Astrocyte of the spinal cord (primary cell): ENCODE measurements at regions not wholly inside any gene's neighbourhood (a gene's known extent, or its start where the extent isn't known, plus 50 kb on each side); places are given as distances from the start of the nearest gene placed in this dataset.

ENCODE experiments used
- DNase-seq: peaks from one replicate; pipeline ENCODE4 v3.0.0; 2011; ENCODE audit warnings: low read depth, low spot score
- H3K4me3 ChIP-seq: 2 replicates; pipeline ENCODE4 v1.5.1; 2011; ENCODE audit warnings: low read depth, mild to moderate bottlenecking, low read length, moderate library complexity
- in situ Hi-C: cut with HindIII; loops from 2 replicates; pipeline ENCODE4 v1.10.0; 2017; ENCODE audit warnings: low sequenced_read_pairs
- TF ChIP-seq, protein P1 (sequence below): IDR thresholded peaks from 2 replicates; pipeline ENCODE4 v1.5.1; 2012; ENCODE audit warnings: low read depth, mild to moderate bottlenecking, low read length, inconsistent platforms

DNA sequence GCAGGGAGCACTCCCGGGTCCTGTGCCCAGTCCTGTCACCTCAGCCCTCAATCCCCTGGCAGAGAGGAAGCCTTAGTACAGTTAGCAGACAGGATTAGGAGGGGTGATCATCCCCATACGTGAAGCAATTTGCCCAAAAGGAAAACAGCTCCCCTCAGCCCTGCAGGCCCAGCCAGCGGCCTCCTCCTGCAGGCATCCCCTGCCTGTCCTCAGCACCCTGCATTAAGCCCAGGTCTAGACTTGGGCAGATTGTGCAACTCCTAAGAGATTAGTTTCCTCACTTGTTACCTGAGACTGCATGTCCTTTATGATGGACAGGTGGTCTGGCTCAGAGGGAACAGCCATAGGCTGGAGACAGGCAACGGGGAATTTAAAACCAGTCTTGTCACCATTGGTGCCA, 95.5 kb upstream of the TMEM45B start:
- TF ChIP-seq, protein P1, sequence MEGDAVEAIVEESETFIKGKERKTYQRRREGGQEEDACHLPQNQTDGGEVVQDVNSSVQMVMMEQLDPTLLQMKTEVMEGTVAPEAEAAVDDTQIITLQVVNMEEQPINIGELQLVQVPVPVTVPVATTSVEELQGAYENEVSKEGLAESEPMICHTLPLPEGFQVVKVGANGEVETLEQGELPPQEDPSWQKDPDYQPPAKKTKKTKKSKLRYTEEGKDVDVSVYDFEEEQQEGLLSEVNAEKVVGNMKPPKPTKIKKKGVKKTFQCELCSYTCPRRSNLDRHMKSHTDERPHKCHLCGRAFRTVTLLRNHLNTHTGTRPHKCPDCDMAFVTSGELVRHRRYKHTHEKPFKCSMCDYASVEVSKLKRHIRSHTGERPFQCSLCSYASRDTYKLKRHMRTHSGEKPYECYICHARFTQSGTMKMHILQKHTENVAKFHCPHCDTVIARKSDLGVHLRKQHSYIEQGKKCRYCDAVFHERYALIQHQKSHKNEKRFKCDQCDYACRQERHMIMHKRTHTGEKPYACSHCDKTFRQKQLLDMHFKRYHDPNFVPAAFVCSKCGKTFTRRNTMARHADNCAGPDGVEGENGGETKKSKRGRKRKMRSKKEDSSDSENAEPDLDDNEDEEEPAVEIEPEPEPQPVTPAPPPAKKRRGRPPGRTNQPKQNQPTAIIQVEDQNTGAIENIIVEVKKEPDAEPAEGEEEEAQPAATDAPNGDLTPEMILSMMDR, result no peak
- H3K4me3 ChIP-seq, result no peak overlapping the region
- no peak for DNase-seq
- in situ Hi-C loops, result no loop called here

DNA sequence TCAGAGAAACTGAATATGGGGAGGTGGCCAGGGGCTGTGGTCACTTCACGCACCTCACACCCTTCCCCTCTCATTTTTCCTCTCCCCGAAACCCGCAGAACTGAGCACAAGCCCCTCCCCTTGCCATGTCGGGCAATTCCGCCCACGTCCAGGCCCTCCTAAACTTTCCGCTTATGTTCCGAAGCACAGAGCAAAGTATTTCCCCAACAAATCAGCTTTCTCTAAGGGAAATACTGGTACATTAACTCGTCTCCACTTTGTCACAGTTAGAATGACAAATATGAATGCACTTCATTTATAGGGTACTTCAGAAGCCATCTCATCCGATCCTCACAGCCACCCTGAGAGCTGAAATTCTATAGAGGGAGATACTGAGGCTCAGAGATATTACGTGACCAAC, 94.7 kb upstream of the TMEM45B start:
- H3K4me3 ChIP-seq, result no peak overlapping the region
- TF ChIP-seq, protein P1, result no peak
- in situ Hi-C loops, result no loop called here
- no peak for DNase-seq

DNA sequence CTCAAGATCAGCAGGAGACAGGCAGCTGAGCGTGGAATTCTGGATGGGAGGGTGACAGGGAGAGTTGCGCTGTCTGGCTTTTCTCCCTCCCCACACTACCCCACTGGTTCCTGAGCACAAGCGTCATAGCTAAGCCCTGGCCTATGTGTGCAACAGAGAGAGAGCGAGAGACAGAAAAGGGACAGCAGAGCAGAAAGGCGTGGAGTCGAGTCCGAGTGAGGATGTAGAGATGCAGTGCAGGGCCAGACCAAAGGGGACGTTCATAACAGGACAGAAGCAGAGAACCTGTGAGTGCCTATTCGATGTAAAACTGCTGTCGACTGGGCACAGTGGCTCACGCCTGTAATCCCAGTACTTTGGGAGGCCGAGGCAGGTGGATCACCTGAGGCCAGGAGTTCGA, 94.0 kb upstream of the TMEM45B start:
- no peak overlapping the region for H3K4me3 ChIP-seq
- no peak for DNase-seq
- in situ Hi-C loops, result no loop called here
- TF ChIP-seq, protein P1, result no peak

DNA sequence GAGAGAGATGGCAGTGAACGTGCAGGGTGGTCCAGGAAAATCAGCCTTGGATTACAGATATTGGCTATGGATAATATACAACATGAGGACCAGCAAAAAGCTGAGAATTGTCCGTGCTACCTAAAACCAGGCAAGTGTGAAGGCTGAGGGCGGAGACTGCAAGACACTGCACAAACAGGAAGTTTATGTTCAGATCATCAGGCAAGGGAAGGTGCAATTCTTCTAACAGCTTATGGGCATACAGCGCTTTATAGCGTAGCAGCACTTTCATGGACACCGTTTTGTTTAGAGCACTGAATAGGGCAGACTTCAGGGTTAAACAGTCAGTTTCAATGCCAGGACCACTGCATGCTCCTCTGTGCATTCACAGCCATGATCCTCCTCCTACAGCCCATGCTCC, 93.1 kb upstream of the TMEM45B start:
- in situ Hi-C loops, result no loop called here
- no peak for DNase-seq
- no peak overlapping the region for H3K4me3 ChIP-seq
- TF ChIP-seq, protein P1, result no peak

DNA sequence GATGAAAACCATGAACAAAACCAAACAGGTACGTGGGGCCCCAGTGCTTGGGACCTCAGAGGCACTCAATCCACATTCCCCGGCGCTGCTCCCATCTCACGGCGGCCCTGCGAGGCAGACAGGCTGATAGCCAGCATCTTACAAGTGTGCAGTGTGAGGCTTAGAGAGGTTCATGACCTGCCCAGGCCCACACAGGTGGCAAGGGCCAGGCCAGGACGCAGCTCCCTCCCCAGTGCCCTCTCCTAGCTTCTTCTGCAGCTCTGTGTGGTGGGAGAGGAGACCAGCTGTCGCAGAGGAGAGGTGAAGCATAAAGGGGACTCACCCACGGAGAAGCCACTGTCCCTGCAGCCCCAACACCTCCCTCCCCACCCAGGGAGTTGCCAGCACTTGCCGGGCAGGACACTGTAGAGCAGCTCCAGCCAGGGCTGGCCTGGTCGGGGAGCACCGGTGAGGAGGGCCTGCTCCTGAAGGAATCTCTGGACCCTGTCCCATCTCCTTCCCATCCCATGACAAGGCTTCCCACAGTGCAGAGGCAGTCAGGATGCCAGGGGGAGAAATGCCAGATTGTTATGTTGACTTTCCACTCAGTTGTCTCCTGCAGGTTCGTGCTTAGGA, 92.4 kb upstream of the TMEM45B start:
- TF ChIP-seq, protein P1, result no peak
- H3K4me3 ChIP-seq, result no peak overlapping the region
- no peak for DNase-seq
- in situ Hi-C loops, result no loop called here

DNA sequence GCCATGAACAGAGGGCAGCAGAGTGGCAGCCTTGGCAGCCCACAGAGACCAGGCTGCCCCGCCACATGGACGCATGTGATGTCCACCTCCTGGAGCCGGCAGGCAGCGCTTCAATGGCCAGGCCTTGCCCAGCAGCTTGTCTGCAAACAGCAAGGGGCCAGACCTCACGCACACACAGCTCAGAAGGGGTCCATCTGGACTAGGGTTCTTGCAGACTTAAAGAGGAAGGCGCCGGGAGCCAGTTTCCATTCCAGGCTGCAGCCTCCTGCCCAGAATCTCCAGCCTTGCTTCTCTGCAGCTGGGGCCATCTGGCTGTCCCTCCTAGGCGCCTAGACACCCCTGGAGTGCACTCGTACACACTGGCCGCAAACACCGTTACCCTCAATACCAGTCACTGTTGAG, 91.9 kb upstream of the TMEM45B start:
- TF ChIP-seq, protein P1, result no peak
- DNase-seq, result no peak
- H3K4me3 ChIP-seq, result no peak overlapping the region
- in situ Hi-C loops, result no loop called here

DNA sequence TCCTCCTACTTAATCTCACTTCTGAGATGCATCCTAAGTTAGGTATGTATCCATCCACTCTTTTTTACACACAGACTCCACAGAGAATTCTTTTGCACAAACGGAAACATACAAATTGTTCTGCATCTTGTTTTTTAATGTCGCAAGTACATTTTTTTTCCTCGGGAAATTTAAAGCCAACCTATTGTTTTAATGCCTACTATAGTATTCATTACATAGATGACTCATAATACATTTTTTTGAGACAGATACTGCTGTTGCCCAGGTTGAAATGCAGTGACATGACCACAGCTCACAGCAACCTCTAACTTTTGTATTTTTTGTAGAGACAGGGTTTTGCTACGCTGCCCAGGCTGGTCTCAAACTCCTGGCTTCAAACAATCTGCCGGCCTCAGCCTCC, 90.8 kb upstream of the TMEM45B start:
- DNase-seq, result no peak
- in situ Hi-C loops, result no loop called here
- H3K4me3 ChIP-seq, result no peak overlapping the region
- TF ChIP-seq, protein P1, result no peak
